Activated CD4-positive, alpha-beta T cell treated with anti-CD3 and anti-CD28 coated beads for 4 hours (primary cell): ENCODE measurements at regions not wholly inside any gene's neighbourhood (a gene's known extent, or its start where the extent isn't known, plus 50 kb on each side); places are given as distances from the start of the nearest gene placed in this dataset.

Experiments used
- DNase-seq, 2 donors: peaks; one replicate each; pipeline ENCODE4 v3.0.0-alpha.2; 2020

- no peak for DNase-seq
These were observed 274.5 kb upstream of the NOCT start for GRCh38 chr4:138740816-138741745.

GRCh38 chr4:138736362-138736761 is 279.2 kb upstream of the NOCT start:
- DNase-seq: no peak

GRCh38 chr4:138734746-138735145 is 280.8 kb upstream of the NOCT start:
- no peak for DNase-seq

GRCh38 chr4:138728566-138728965 is 287.0 kb upstream of the NOCT start:
- no peak for DNase-seq

- DNase-seq: no peak
These were observed 287.9 kb upstream of the NOCT start for GRCh38 chr4:138727731-138728130.

- DNase-seq: no peak
These were observed 291.1 kb upstream of the NOCT start for GRCh38 chr4:138724530-138724929.

GRCh38 chr4:138716559-138717335 is 298.8 kb upstream of the NOCT start:
- no peak for DNase-seq

GRCh38 chr4:138710297-138710696 is 305.3 kb upstream of the NOCT start:
- DNase-seq: no peak

- DNase-seq: no peak
These were observed 305.7 kb upstream of the NOCT start for GRCh38 chr4:138709859-138710258.

GRCh38 chr4:138707746-138708677 is 307.6 kb upstream of the NOCT start:
- no peak for DNase-seq

- DNase-seq: no peak
These were observed 309.4 kb upstream of the NOCT start for GRCh38 chr4:138706201-138706600.

GRCh38 chr4:138702190-138702824 is 313.3 kb upstream of the NOCT start:
- DNase-seq: no peak

- DNase-seq: no peak
These were observed 316.9 kb upstream of the NOCT start for GRCh38 chr4:138698641-138699040.

- no peak for DNase-seq
These were observed 317.7 kb upstream of the NOCT start for GRCh38 chr4:138697851-138698250.

- DNase-seq: no peak
These were observed 318.8 kb upstream of the NOCT start for GRCh38 chr4:138696771-138697170.

GRCh38 chr4:138696058-138696457 is 319.5 kb upstream of the NOCT start:
- no peak for DNase-seq

GRCh38 chr4:138693526-138693925 is 322.1 kb upstream of the NOCT start:
- DNase-seq: no peak

GRCh38 chr4:138692411-138692810 is 323.2 kb upstream of the NOCT start:
- DNase-seq: no peak

GRCh38 chr4:138689593-138689992 is 326.0 kb upstream of the NOCT start:
- no peak for DNase-seq

GRCh38 chr4:138689187-138689586 is 326.4 kb upstream of the NOCT start:
- DNase-seq: no peak

- DNase-seq: no peak
These were observed 327.0 kb upstream of the NOCT start for GRCh38 chr4:138688408-138689085.
